GM12878 (cell line): ENCODE measurements at regions not wholly inside any gene's neighbourhood (a gene's known extent, or its start where the extent isn't known, plus 50 kb on each side); places are given as distances from the start of the nearest gene placed in this dataset.

Source experiments
- BACH1 ChIP-seq: fragments of 450-650 bp; IDR thresholded peaks from 2 replicates; pipeline ENCODE4 v1.6.1; 2017; ENCODE audit warnings: mild to moderate bottlenecking, borderline replicate concordance
- BCLAF1 ChIP-seq: fragments of 450-650 bp; IDR thresholded peaks from 2 replicates; pipeline ENCODE4 v1.6.1; 2017; ENCODE audit warnings: antibody characterized with exemption, mild to moderate bottlenecking, moderate library complexity
- CHD2 ChIP-seq: IDR thresholded peaks from 2 replicates; pipeline ENCODE4 v1.6.1; 2011; ENCODE audit warnings: low read depth, low read length, improper control_type of control experiment, borderline replicate concordance
- CTCF ChIP-seq, 3 experiments: IDR thresholded peaks in 2 of 3; conservative IDR thresholded peaks in 1 of 3; 2 replicates each; pipeline ENCODE4 v1.5.1; 2011; ENCODE audit warnings: low read depth in 3 of 3, low read length in 3 of 3, mild to moderate bottlenecking in 3 of 3, control low read depth in 2 of 3, moderate library complexity in 2 of 3, inconsistent platforms in 1 of 3, mixed read lengths in 1 of 3; ENCODE audit not compliant: control insufficient read depth in 2 of 3, insufficient read depth in 1 of 3; ENCODE audit errors: extremely low read depth in 1 of 3
- JUND ChIP-seq: IDR thresholded peaks from 2 replicates; pipeline ENCODE4 v1.6.1; 2012; ENCODE audit warnings: low read depth, mild to moderate bottlenecking, low read length, improper control_type of control experiment, moderate library complexity
- MYC ChIP-seq: IDR thresholded peaks from 2 replicates; pipeline ENCODE4 v1.6.1; 2011; ENCODE audit warnings: mild to moderate bottlenecking, low read length, moderate library complexity, inconsistent platforms; ENCODE audit not compliant: insufficient read depth, insufficient replicate concordance, insufficient read length, severe bottlenecking
- POLR2A ChIP-seq: IDR thresholded peaks from 2 replicates; pipeline ENCODE4 v1.6.1; 2011; ENCODE audit warnings: low read depth, mild to moderate bottlenecking, low read length
- RAD21 ChIP-seq: IDR thresholded peaks from 2 replicates; pipeline ENCODE4 v1.6.1; 2011; ENCODE audit warnings: mild to moderate bottlenecking, low read depth, low read length, moderate library complexity; ENCODE audit not compliant: insufficient read depth
- SIN3A ChIP-seq: IDR thresholded peaks from 2 replicates; pipeline ENCODE4 v1.6.1; 2012; ENCODE audit warnings: low read depth, low read length, improper control_type of control experiment
- TCF3 ChIP-seq: IDR thresholded peaks from 2 replicates; pipeline ENCODE4 v1.6.1; 2012; ENCODE audit warnings: low read depth, mild to moderate bottlenecking, low read length, borderline replicate concordance; ENCODE audit not compliant: insufficient read depth
- TF ChIP-seq, protein P1 (sequence below): fragments of 450-650 bp; IDR thresholded peaks from 2 replicates; pipeline ENCODE4 v1.6.1; 2017; ENCODE audit warnings: mild to moderate bottlenecking

DNA sequence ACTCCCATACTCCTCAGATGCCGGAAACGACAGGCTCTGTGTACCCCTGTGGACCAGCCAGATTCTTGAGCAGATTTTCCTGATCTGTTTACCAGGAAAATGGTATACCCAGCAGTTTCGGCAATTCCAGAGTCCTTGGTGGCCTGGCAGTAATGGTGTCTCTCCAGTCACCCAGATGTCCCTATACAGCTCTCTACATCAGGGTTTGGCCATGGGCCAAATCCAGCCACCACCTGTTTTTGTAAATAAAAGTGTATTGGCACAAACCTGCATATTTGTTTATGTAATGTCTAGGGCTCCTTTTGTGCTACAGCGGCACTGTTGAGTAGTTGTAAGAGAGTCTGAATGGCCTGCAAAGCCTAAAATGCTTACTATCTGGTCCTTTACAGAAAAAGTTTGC, 491.3 kb downstream of the RPS24 start:
- TF ChIP-seq RAD21 (no peak), CHD2 (no peak), BCLAF1 (no peak), SIN3A (no peak), MYC (no peak), BACH1 (no peak), CTCF (IDR thresholded peaks at IDR 0.05 in 2 of 3, conservative IDR thresholded peaks at IDR 0.05 in 1 of 3; ENCODE audit: control insufficient read depth in 2 of 3, extremely low read depth in 1 of 3, insufficient read depth in 1 of 3, low read depth in 3 of 3, low read length in 3 of 3) (no peak), JUND (no peak), TCF3 (no peak), POLR2A (no peak)
- TF ChIP-seq, protein P1, sequence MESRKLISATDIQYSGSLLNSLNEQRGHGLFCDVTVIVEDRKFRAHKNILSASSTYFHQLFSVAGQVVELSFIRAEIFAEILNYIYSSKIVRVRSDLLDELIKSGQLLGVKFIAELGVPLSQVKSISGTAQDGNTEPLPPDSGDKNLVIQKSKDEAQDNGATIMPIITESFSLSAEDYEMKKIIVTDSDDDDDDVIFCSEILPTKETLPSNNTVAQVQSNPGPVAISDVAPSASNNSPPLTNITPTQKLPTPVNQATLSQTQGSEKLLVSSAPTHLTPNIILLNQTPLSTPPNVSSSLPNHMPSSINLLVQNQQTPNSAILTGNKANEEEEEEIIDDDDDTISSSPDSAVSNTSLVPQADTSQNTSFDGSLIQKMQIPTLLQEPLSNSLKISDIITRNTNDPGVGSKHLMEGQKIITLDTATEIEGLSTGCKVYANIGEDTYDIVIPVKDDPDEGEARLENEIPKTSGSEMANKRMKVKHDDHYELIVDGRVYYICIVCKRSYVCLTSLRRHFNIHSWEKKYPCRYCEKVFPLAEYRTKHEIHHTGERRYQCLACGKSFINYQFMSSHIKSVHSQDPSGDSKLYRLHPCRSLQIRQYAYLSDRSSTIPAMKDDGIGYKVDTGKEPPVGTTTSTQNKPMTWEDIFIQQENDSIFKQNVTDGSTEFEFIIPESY = no peak
